GM18505 (cell line): ENCODE measurements at regions not wholly inside any gene's neighbourhood (a gene's known extent, or its start where the extent isn't known, plus 50 kb on each side); places are given as distances from the start of the nearest gene placed in this dataset.
"Not testable (repeated sequence)": the region's sequence is repeated elsewhere in the genome, so short reads cannot be mapped to it uniquely, and the experiment has no call there.

Experiments used
- ATAC-seq: cut with Tn5 transposase; IDR thresholded peaks from one replicate; pipeline ENCODE4 v1.9.1; 2021; ENCODE audit not compliant: unreplicated experiment
- POLR2A ChIP-seq: IDR thresholded peaks from 4 replicates; pipeline ENCODE4 v1.6.1; 2011; ENCODE audit warnings: borderline replicate concordance; ENCODE audit not compliant: insufficient read depth, insufficient read length; ENCODE audit errors: extremely low read depth

DNA sequence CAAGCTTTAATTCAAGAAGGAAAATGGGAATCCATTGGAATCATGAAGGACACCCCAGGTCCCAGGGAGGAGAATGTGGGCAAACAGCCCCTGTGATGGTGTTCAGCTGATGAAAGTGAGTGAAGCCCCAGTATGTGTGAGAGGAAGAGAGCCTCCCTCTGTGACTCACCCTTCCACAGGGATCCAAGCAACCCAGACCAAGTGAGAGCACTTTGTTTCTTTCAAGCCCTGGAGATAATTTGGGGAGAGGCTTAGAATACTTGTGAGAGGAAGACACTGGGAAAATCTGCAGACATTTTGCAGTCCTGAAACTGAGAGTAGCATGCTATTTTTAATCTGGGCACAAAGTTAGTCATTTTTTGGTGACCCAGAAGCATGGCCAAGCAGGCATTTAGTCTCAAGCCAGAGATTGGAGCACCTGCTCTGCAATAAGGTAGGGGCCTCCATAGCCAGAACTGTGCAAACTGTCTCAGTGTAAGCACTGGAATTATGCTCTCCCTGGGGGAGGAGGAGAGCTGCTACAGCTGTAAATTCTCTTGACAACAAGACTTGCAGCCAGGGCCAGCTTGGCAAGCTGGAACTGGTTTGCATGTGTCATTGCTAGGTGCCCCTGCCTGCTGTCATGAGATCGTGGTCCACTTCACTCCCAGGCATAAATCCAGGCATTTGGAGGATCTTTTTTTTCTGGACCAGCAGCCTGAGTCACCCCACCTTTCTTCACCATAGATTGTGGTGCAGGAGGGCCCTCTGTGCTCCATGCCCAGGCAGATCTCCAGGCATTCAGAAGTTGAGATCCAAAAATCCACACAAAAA is 537.8 kb upstream of the DPPA4 start:
- no peak for ATAC-seq

DNA sequence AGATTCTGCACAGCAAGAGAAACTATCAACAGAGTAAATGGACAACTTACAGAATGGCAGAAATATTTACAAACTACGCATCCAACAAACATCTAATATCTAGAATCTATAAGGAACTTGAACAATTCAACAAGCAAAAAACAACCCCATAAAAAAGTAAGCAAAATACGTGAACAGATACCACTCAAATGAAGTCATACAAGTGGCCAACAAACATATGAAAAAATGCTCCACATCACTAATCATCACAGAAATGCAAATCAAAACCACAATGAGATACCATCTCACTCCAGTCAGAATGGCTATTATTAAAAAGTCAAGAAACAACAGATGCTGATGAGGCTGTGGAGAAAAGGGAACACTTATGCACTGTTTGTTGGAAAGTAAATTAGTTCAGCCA is 540.3 kb upstream of the DPPA4 start:
- ATAC-seq, result not testable (repeated sequence)

More for the DNA sequence above, 537.8 kb upstream of the DPPA4 start:
- TF ChIP-seq POLR2A, result no peak

DNA sequence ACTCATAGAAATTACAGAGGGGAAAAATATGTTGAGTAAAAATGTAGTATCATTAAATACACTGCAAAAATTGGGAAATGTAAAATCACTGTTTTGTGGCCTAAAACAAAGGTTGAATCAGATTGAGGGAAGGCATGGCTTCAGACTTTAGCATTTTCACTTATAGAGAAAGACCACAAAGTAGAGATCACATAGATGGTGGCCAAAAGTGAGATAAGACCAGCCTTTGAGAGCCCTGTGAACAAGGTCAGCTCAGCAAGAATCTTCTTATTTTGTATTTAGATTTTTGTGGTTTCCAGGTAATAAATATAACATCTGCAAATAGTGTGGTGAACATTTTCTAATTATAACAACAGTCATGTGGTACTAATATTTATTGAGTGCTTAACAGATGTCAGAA is 544.8 kb upstream of the DPPA4 start:
- no peak for TF ChIP-seq POLR2A
- ATAC-seq, result no peak

DNA sequence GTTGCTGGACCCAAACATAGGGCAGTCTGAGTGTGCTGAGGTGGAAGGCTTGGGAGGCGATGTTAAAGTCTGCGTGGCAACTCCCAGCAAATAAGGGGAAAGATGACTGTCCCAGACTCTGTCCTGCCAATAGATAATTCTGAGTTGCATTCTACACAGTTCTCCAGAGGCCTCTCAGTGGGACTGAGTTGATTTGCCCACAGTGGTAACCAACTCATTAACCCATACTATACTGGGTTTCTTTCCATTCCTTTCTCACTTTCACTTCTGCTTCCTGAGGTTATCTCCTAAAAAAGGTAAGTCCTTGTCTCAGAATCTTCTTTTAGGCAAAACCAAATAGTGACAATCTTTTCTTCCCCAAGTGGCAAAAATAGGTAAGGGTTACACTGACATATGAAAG is 549.9 kb upstream of the DPPA4 start:
- peak; percentile 46 for ATAC-seq
- no peak for TF ChIP-seq POLR2A

DNA sequence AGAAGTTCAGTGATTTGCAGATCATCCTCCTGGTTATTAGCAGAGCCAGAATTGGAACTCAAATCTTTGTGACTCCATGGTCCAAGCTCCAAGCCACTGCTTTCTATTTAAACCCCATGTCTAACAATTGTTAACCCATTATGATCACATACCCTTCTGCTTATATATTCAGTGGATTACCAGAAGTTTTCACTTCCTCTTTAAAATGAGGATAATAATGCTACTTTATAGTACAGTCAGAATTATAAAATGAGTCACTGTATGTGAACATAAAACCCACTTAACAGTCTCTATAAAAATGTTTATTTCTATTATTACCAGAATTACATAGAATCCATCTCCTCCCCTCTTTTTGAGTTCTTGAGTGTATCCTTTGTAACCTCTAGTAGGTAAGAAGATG is 550.7 kb upstream of the DPPA4 start:
- ATAC-seq, result peak; percentile 39
- TF ChIP-seq POLR2A, result no peak

DNA sequence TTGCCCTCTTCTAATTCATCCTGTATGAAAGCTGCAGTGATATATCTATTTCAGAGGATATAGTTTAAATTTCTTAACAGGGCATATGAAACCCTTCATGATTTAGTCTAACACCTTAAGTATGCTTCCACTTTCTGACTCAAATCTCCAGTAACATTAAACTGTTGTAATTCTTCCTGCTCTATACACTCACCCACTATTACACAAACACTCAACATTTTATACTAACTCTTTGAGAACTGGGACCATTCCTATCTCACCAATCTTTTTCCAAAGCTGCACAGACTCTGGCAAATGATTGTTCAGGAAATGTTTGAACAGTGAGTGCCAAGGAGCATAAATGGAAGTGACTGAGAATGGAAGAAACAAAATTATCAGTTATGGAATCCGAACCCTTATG is 560.4 kb upstream of the DPPA4 start:
- no peak for TF ChIP-seq POLR2A
- no peak for ATAC-seq

DNA sequence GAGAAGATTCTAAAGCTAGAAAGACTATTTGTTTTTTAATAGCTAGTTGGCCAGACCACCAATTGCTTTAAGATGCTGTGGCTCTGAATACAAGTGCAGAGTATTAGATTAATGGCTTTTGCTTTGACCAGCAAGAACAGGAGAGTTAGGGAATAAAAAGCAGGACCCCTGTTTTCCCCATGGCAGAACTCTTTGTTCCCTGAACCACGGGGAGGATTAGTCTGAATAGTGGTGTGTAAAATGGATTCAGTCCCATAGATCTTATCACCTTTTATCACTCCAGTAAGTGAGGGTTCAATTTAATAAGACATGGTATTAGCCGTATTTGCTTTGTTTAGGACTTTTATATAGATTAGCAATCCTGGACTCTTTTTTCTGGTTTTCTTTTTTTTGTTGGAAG is 562.6 kb upstream of the DPPA4 start:
- no peak for ATAC-seq

DNA sequence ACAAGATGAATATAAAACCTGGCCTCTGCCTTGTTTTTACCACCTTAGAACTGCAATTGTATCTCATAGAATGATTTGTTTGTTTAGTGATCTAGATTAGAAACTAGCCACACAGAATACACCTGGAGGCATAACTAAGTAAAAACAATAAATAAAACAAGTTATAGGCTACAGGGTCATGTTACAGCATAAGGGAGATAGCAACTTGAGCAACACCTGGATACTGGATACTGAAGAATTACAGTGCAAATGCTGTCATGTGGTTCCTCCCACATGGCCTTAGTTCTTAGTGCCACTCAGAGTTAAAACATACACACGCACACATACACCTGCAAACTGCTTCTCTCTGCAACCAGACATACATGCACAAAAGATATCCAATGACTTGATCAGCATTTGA is 563.4 kb upstream of the DPPA4 start:
- ATAC-seq, result no peak

More for the DNA sequence above, 562.6 kb upstream of the DPPA4 start:
- no peak for TF ChIP-seq POLR2A

DNA sequence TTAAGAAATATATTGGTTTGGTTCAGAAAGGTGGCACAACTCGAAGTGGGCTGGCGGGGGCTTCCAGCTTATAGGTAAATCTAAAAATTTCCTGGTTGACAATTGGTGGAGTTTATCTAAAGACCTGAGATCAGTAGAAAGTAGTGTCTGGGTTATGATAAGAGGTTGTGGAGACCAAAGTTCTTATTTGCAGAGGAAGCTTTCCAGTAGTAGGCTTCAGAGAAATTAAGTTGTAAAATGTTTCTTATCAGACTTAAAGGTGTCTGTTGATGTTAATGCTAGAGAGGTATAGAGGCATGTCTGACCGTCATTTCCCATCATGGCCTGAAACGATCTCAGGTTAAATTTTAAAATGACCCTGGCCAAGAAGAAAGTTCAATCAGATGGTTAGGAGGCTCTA is 565.2 kb upstream of the DPPA4 start:
- ATAC-seq, result no peak

More for the DNA sequence above, 563.4 kb upstream of the DPPA4 start:
- TF ChIP-seq POLR2A, result no peak

DNA sequence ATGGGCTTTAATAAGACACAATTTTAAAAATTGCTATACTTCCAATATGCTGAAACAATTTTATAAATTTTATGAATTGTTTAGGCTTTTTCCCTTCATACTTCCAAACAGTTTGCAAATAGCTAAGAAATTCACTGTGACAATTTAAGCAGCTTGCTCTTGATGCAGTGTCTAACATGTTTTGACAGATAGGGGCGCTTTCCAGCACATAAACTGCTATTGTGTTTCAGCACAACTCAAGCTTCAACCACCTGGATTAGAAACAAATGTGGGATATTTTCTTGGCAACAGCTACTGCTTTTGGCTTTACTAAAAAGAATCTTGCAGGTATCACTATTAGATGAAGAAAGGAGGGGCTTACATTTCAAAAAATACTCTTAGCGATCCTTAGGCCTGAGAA is 565.8 kb upstream of the DPPA4 start:
- no peak for ATAC-seq
- TF ChIP-seq POLR2A, result no peak

More for the DNA sequence above, 565.2 kb upstream of the DPPA4 start:
- no peak for TF ChIP-seq POLR2A

DNA sequence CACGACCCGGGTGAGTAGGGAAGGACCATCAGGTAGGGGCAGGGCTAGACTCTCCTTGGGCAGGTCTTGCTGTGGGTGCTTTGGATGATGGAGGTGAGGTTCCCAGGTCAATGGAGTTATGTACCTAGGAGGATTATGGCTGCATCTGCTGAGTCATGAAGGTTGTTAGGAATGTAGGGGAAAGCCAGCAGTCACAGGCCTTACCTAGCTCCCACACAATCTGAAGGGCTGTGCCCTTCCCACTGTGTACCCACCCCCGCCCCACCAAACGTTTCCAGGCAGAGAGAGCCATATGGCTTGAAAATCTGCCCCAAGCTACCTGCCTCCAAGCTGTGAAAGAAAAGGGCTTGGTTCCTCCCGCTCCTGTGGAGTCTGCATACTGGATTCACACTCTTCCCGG is 573.4 kb upstream of the DPPA4 start:
- no peak for TF ChIP-seq POLR2A
- ATAC-seq, result no peak

DNA sequence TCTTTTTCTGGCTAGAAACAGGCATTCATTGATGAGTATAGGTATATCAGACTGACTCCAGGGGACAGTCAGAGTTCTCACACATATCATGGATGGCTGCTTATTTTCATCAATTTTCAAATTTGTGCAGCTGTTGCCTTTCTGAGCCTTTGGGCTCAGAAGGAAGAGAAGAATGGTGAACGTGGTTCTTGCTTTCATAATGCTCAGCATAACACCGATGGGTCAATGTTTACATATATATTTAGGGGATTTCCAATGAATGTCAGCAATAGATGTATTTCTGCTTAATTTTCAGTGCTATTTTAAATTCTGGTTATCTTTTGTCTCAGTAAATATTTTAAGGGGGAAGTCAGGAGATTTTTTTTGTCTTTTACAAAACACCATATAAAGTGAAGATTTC is 581.4 kb upstream of the DPPA4 start:
- ATAC-seq, result no peak
- no peak for TF ChIP-seq POLR2A

DNA sequence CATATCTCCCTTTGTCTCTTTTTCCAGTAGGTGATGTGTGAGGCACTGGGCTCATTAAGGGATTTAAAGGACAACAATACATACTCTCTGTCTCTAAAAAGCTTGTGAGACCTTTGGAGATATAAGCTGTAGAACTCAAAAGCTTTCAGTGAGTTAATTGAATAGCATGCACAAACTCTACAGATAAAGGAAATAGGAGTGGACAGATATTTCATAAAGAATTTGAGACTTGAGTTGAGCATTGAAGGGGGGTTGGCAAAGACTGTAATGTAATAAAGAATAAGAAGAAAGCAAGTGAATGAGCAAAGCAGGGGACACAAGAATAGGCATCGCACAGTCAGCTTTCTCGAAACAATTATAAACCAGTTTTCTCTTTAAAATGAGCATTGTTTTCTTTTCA is 583.4 kb upstream of the DPPA4 start:
- no peak for TF ChIP-seq POLR2A
- no peak for ATAC-seq

DNA sequence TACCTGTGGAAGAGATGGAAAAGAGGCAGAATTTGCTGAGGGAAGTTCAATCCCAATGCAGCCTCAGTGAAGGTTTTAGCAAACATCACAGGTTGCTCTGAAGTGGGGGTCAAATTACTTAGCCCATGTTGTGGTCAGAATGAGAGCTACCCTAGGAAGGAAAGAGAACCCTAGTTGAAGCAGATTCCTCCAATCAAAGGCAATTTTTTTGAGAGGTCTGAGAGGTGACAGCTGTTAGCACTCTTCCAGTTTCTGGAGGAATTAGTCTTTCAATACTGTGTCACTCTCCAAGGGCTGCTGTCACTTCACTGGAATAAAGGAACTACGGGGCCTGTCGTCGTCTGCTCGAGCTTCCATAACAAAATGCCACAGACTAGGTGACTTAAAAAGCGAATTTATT is 584.2 kb upstream of the DPPA4 start:
- no peak for TF ChIP-seq POLR2A
- no peak for ATAC-seq

DNA sequence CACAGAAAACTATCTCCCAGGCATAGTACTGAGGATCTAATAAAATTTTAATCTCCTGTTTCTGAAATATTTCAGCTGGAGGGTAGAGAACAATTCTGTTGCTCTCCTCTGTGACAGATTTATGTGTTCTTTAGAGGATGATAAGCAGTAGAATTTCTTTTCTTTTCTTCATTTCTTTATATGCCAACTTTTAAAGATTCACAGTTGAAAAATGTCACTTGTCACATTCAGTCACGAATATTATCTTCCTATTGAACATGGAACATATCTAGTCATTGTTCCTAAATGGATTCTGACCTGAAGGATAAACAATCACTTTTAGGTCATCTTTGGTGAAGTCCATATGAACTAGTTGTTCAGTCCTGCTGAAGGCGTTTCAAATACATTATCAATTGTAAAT is 585.5 kb upstream of the DPPA4 start:
- ATAC-seq, result no peak
- no peak for TF ChIP-seq POLR2A
